Peyer's patch (tissue), 4 donors: ENCODE measurements at regions not wholly inside any gene's neighbourhood (a gene's known extent, or its start where the extent isn't known, plus 50 kb on each side); places are given as distances from the start of the nearest gene placed in this dataset.
A peak's percentile ranks its signal among the peaks of the same experiment; 100 is the strongest.

Experiments used
- DNase-seq, 3 donors: peaks; one replicate each; pipeline ENCODE4 v3.0.0-alpha.2; 2017 to 2019
- H3K27ac ChIP-seq, 4 donors: fragments of 200-600 bp; sonication (generic); one replicate each; pipeline ENCODE4 v1.5.1; 2016 to 2019
- H3K27me3 ChIP-seq, 2 donors: fragments of 200-600 bp; sonication (generic); one replicate each; pipeline ENCODE4 v1.5.1; 2019
- H3K36me3 ChIP-seq, 3 donors: fragments of 200-600 bp; sonication (generic); one replicate each; pipeline ENCODE4 v1.5.1; 2016 to 2019
- H3K4me1 ChIP-seq, 4 donors: fragments of 200-600 bp; sonication (generic); one replicate each; pipeline ENCODE4 v1.5.1; 2016 to 2019
- H3K4me3 ChIP-seq, 4 donors: fragments of 200-600 bp; sonication (generic); 1 replicate in 3 of 4; 2 replicates in 1 of 4; pipeline ENCODE4 v1.5.1; 2016 to 2019; ENCODE audit warnings: mild to moderate bottlenecking in 1 of 4
- H3K9me3 ChIP-seq, 4 donors: fragments of 200-600 bp; sonication (generic); one replicate each; pipeline ENCODE4 v1.5.1; 2016 to 2019; ENCODE audit warnings: mild to moderate bottlenecking in 1 of 4
- CTCF ChIP-seq, 6 experiments: fragments of 450-650 bp in 4 of 6; fragments of 200-600 bp in 2 of 6; sonication (generic) in 1 of 6; IDR thresholded peaks; one replicate each; pipeline ENCODE4 v1.5.1; 2017 to 2019; ENCODE audit warnings: antibody characterized with exemption in 6 of 6, mild to moderate bottlenecking in 3 of 6, moderate library complexity in 1 of 6
- POLR2A ChIP-seq, 2 donors: fragments of 450-650 bp; IDR thresholded peaks; one replicate each; pipeline ENCODE4 v1.5.1; 2017; ENCODE audit warnings: antibody characterized with exemption in 2 of 2, mild to moderate bottlenecking in 2 of 2, moderate library complexity in 2 of 2

- TF ChIP-seq POLR2A (IDR thresholded peaks at IDR 0.05): no peak
- peak in 3 of 6 experiments; percentile 59 to 68 (median 63) for TF ChIP-seq CTCF (IDR thresholded peaks at IDR 0.05)
- DNase-seq: no peak
- no peaks in the 10 kb centered on the region for H3K27me3 ChIP-seq
Observed at GRCh38 chr2:41806286-41806685, 241.5 kb upstream of the PKDCC start.

GRCh38 chr2:41821167-41821566, 226.7 kb upstream of the PKDCC start:
- Histone ChIP-seq H3K27me3 (no peaks in the 10 kb centered on the region), H3K4me3 (no peak overlapping the region), H3K27ac (no peak overlapping the region), H3K4me1 (no peaks in the 10 kb centered on the region), H3K36me3 (no peaks in the 10 kb centered on the region), H3K9me3 (peaks cover 0 to 7% (median 3%) of the 10 kb centered on the region in 4 donors)
- TF ChIP-seq POLR2A (IDR thresholded peaks at IDR 0.05) (no peak), CTCF (IDR thresholded peaks at IDR 0.05) (no peak)
- DNase-seq: no peak

More at GRCh38 chr2:41806286-41806685, 241.5 kb upstream of the PKDCC start:
- Histone ChIP-seq H3K9me3 (peaks cover 0 to 2% (median 0%) of the 10 kb centered on the region in 4 donors), H3K27ac (no peak overlapping the region), H3K36me3 (no peaks in the 10 kb centered on the region), H3K4me3 (no peak overlapping the region), H3K4me1 (no peaks in the 10 kb centered on the region)

GRCh38 chr2:41826921-41827320, 220.9 kb upstream of the PKDCC start:
- no peak overlapping the region for H3K27ac ChIP-seq

GRCh38 chr2:41827354-41827971, 220.4 kb upstream of the PKDCC start:
- H3K27ac ChIP-seq: no peak overlapping the region
- TF ChIP-seq POLR2A (IDR thresholded peaks at IDR 0.05): no peak
- no peak for TF ChIP-seq CTCF (IDR thresholded peaks at IDR 0.05)
- DNase-seq: no peak
- H3K4me1 ChIP-seq: no peaks in the 10 kb centered on the region
- no peaks in the 10 kb centered on the region for H3K36me3 ChIP-seq
- no peaks in the 10 kb centered on the region for H3K9me3 ChIP-seq
- H3K4me3 ChIP-seq: no peak overlapping the region
- H3K27me3 ChIP-seq: no peaks in the 10 kb centered on the region

More at GRCh38 chr2:41826921-41827320, 220.9 kb upstream of the PKDCC start:
- DNase-seq: no peak
- Histone ChIP-seq H3K27me3 (no peaks in the 10 kb centered on the region), H3K9me3 (no peaks in the 10 kb centered on the region), H3K4me1 (no peaks in the 10 kb centered on the region), H3K36me3 (no peaks in the 10 kb centered on the region), H3K4me3 (no peak overlapping the region)
- TF ChIP-seq POLR2A (IDR thresholded peaks at IDR 0.05) (no peak), CTCF (IDR thresholded peaks at IDR 0.05) (no peak)

- no peaks in the 10 kb centered on the region for H3K36me3 ChIP-seq
- H3K9me3 ChIP-seq: no peaks in the 10 kb centered on the region
- no peak for DNase-seq
- no peaks in the 10 kb centered on the region for H3K27me3 ChIP-seq
- H3K4me3 ChIP-seq: no peak overlapping the region
- H3K4me1 ChIP-seq: no peaks in the 10 kb centered on the region
- no peak overlapping the region for H3K27ac ChIP-seq
- TF ChIP-seq POLR2A (IDR thresholded peaks at IDR 0.05) (no peak), CTCF (IDR thresholded peaks at IDR 0.05) (no peak)
Observed at GRCh38 chr2:41828052-41828643, 219.7 kb upstream of the PKDCC start.
